ENCODE measurements at regions not wholly inside any gene's neighbourhood (a gene's known extent, or its start where the extent isn't known, plus 50 kb on each side); places are given as distances from the start of the nearest gene placed in this dataset.

DNA sequence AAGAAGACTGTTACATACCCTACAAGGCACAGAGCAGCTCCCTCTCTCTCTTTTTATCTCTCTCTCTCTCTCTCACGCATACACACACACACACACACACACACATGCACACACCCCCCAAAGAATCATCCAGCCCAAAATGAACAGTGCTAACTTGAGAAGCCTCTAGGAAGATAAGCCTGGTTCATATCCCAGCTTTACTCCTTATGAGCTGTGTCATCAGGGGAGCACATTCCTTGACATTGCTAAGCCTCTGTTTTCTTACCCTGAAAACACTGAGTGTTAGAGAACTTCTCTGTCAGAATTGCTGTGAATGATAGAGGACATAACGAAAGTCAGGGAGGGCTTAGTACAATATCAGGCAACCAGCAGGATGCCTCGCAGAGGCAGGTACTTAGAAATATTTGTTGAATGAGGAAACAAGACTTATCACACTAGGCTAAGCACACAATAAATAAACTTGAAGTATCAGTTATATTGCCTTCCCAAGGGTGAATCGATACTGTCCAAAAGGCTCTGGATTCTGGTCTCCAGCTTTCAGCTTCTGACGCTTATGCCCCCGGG is 725.6 kb upstream of the ID2 start:
- Histone ChIP-seq H3K4me3 (no peak overlapping the region), H3K9me3 (no peaks in the 10 kb centered on the region), H3K27ac (no peak overlapping the region), H3K36me3 (no peaks in the 10 kb centered on the region), H3K27me3 (replicated peaks; ENCODE audit: insufficient read depth) (no peaks in the 10 kb centered on the region), H3K4me1 (ENCODE audit: control insufficient read depth in 1 of 2, low read depth in 2 of 2) (peaks cover 0 to under 1% of the 10 kb centered on the region in 2 donors)
- DNase-seq (ENCODE audit: low spot score) (no peak), ATAC-seq (ENCODE audit: insufficient number of reproducible peaks, low FRiP score, low read depth) (no peak)
- TF ChIP-seq, protein P1, sequence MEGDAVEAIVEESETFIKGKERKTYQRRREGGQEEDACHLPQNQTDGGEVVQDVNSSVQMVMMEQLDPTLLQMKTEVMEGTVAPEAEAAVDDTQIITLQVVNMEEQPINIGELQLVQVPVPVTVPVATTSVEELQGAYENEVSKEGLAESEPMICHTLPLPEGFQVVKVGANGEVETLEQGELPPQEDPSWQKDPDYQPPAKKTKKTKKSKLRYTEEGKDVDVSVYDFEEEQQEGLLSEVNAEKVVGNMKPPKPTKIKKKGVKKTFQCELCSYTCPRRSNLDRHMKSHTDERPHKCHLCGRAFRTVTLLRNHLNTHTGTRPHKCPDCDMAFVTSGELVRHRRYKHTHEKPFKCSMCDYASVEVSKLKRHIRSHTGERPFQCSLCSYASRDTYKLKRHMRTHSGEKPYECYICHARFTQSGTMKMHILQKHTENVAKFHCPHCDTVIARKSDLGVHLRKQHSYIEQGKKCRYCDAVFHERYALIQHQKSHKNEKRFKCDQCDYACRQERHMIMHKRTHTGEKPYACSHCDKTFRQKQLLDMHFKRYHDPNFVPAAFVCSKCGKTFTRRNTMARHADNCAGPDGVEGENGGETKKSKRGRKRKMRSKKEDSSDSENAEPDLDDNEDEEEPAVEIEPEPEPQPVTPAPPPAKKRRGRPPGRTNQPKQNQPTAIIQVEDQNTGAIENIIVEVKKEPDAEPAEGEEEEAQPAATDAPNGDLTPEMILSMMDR (IDR thresholded peaks at IDR 0.05) = no peak

DNA sequence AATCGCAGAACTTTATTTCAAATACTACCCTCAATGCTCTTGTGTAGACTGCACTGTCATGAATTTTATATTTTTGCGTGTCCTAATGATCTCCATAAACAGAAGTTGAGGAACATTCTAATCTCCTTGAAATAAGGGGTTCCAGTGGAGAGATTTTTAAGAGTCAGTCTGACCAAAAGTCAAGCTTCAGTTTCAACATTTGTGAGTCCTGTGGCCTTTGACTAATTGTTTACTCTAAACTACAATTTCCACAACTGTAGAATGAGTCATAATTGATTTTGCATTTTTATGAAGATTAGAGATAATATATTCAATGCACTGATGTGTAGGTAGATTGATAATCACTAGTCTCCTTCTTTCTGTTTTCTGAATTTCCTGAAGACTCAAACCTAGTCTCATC is 720.3 kb upstream of the ID2 start:
- no peaks in the 10 kb centered on the region for H3K4me1 ChIP-seq (ENCODE audit: control insufficient read depth in 1 of 2, low read depth in 2 of 2)
- no peak for DNase-seq (ENCODE audit: low spot score)
- H3K36me3 ChIP-seq = no peaks in the 10 kb centered on the region
- TF ChIP-seq, protein P1 (IDR thresholded peaks at IDR 0.05) = no peak
- H3K27ac ChIP-seq = no peak overlapping the region
- no peak overlapping the region for H3K4me3 ChIP-seq
- ATAC-seq (ENCODE audit: insufficient number of reproducible peaks, low FRiP score, low read depth) = no peak
- no peaks in the 10 kb centered on the region for H3K27me3 ChIP-seq (replicated peaks; ENCODE audit: insufficient read depth)
- H3K9me3 ChIP-seq = no peaks in the 10 kb centered on the region

DNA sequence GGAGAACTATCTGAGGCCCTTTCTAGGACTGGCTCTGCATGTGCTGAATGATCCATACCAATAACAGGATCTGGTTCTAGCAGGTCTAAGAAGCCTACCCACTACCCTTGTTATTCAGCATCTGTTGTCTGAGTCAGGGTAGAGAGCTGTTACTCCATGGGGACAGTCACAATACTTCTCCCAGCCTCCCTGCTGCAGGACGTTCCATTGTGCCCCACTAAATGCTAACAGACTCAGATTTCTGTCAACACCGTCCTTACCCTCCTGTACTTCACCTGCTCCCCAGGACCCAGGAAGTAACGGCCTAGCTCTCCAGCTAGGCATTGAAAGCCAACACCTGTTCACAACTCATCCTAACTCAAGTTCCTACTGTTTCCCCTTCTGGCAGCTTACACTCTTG is 719.7 kb upstream of the ID2 start:
- H3K27me3 ChIP-seq (replicated peaks; ENCODE audit: insufficient read depth) = no peaks in the 10 kb centered on the region
- ATAC-seq (ENCODE audit: insufficient number of reproducible peaks, low FRiP score, low read depth) (no peak), DNase-seq (ENCODE audit: low spot score) (no peak)
- H3K4me1 ChIP-seq (ENCODE audit: control insufficient read depth in 1 of 2, low read depth in 2 of 2) = no peaks in the 10 kb centered on the region
- H3K36me3 ChIP-seq = no peaks in the 10 kb centered on the region
- TF ChIP-seq, protein P1 (IDR thresholded peaks at IDR 0.05) = no peak
- H3K4me3 ChIP-seq = no peak overlapping the region
- H3K27ac ChIP-seq = no peak overlapping the region
- no peaks in the 10 kb centered on the region for H3K9me3 ChIP-seq

DNA sequence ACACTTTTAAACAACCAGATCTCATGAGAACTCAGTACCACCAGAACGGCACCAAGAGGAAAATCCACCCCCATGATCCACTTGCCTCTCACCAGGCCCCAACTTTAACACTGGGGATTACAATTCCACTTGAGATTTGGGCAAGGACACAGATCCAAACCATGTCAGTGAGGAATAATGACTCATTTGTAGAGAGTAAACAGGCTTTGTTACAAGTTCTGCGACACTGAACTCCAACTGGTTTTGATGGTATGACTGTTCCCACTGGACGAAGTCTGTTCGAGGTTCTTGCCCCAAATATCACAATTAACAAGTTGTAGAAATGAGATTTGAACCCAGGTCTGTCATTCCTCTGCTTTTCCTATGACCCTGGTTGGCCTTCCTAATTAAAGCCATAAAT is 718.1 kb upstream of the ID2 start:
- Histone ChIP-seq H3K27ac (no peak overlapping the region), H3K4me3 (no peak overlapping the region), H3K4me1 (ENCODE audit: control insufficient read depth in 1 of 2, low read depth in 2 of 2) (no peaks in the 10 kb centered on the region), H3K9me3 (no peaks in the 10 kb centered on the region), H3K36me3 (no peaks in the 10 kb centered on the region), H3K27me3 (replicated peaks; ENCODE audit: insufficient read depth) (no peaks in the 10 kb centered on the region)
- ATAC-seq (ENCODE audit: insufficient number of reproducible peaks, low FRiP score, low read depth) (no peak), DNase-seq (ENCODE audit: low spot score) (no peak)
- TF ChIP-seq, protein P1 (IDR thresholded peaks at IDR 0.05) = no peak

DNA sequence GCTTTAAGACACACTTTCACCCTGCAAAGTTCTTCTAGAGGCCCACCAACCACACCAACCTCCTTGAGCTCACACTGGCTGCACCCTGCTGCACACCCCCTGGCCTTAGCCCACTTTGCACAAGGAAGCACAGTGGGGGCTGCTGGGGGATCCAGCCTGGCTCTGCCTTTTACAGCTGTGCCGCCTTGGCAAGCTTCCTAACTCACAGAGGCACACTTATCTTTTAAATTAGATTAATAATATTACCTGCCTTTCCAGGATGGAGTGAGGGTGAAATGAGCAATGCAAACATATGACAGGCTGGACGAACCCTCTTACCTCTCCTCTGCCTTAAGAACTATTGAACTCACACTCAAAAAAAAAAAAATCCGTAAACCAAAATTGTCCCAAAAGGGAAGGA is 715.8 kb upstream of the ID2 start:
- Histone ChIP-seq H3K4me3 (no peak overlapping the region), H3K4me1 (ENCODE audit: control insufficient read depth in 1 of 2, low read depth in 2 of 2) (no peaks in the 10 kb centered on the region), H3K9me3 (no peaks in the 10 kb centered on the region), H3K36me3 (no peaks in the 10 kb centered on the region), H3K27ac (no peak overlapping the region), H3K27me3 (replicated peaks; ENCODE audit: insufficient read depth) (no peaks in the 10 kb centered on the region)
- TF ChIP-seq, protein P1 (IDR thresholded peaks at IDR 0.05) = no peak
- no peak for DNase-seq (ENCODE audit: low spot score)
- no peak for ATAC-seq (ENCODE audit: insufficient number of reproducible peaks, low FRiP score, low read depth)

All from thoracic aorta (tissue), 2 donors.